ENCODE measurements at regions not wholly inside any gene's neighbourhood (a gene's known extent, or its start where the extent isn't known, plus 50 kb on each side); places are given as distances from the start of the nearest gene placed in this dataset.
"Not testable (repeated sequence)": the region's sequence is repeated elsewhere in the genome, so short reads cannot be mapped to it uniquely, and the experiment has no call there.

- DNase-seq = no peak
Observed at GRCh38 chr13:86584301-86584700, 785.1 kb upstream of the SLITRK6 start.

GRCh38 chr13:86585835-86586234 lies 786.6 kb upstream of the SLITRK6 start:
- DNase-seq = no peak

- no peak for DNase-seq
Observed at GRCh38 chr13:86591862-86592261, 792.6 kb upstream of the SLITRK6 start.

GRCh38 chr13:86601351-86601750 lies 802.1 kb upstream of the SLITRK6 start:
- DNase-seq = no peak

- DNase-seq = no peak
Observed at GRCh38 chr13:86606264-86606663, 807.0 kb upstream of the SLITRK6 start.

- DNase-seq = no peak
Observed at GRCh38 chr13:86608701-86609100, 809.5 kb upstream of the SLITRK6 start.

- no peak for DNase-seq
Observed at GRCh38 chr13:86633346-86633745, 834.1 kb upstream of the SLITRK6 start.

- DNase-seq = not testable (repeated sequence)
Observed at GRCh38 chr13:86651171-86651570, 852.0 kb upstream of the SLITRK6 start.

GRCh38 chr13:86653009-86653408 lies 853.8 kb upstream of the SLITRK6 start:
- DNase-seq = no peak

GRCh38 chr13:86655561-86655960 lies 856.3 kb upstream of the SLITRK6 start:
- DNase-seq = no peak

- DNase-seq = no peak
Observed at GRCh38 chr13:86660090-86660489, 860.9 kb upstream of the SLITRK6 start.

GRCh38 chr13:86665842-86666241 lies 866.6 kb upstream of the SLITRK6 start:
- DNase-seq = no peak

- no peak for DNase-seq
Observed at GRCh38 chr13:86673931-86674431, 874.8 kb upstream of the SLITRK6 start.

- DNase-seq = no peak
Observed at GRCh38 chr13:86681223-86681622, 882.0 kb upstream of the SLITRK6 start.

- DNase-seq = no peak
Observed at GRCh38 chr13:86684402-86684801, 885.2 kb upstream of the SLITRK6 start.

- no peak for DNase-seq
Observed at GRCh38 chr13:86689911-86690310, 890.7 kb upstream of the SLITRK6 start.

GRCh38 chr13:86692291-86692690 lies 893.1 kb upstream of the SLITRK6 start:
- no peak for DNase-seq

GRCh38 chr13:86710013-86710412 lies 910.8 kb upstream of the SLITRK6 start:
- DNase-seq = no peak

GRCh38 chr13:86710896-86711295 lies 911.7 kb upstream of the SLITRK6 start:
- DNase-seq = no peak

- no peak for DNase-seq
Observed at GRCh38 chr13:86714495-86714894, 915.3 kb upstream of the SLITRK6 start.

GRCh38 chr13:86725105-86725504 lies 925.9 kb upstream of the SLITRK6 start:
- no peak for DNase-seq

- no peak for DNase-seq
Observed at GRCh38 chr13:86729206-86729605, 930.0 kb upstream of the SLITRK6 start.

- no peak for DNase-seq
Observed at GRCh38 chr13:86731987-86732386, 932.8 kb upstream of the SLITRK6 start.

GRCh38 chr13:86737334-86737932 lies 933.7 kb upstream of the SLITRK5 start:
- no peak for DNase-seq

GRCh38 chr13:86741762-86742285 lies 929.3 kb upstream of the SLITRK5 start:
- no peak for DNase-seq
